ENCODE measurements at regions not wholly inside any gene's neighbourhood (a gene's known extent, or its start where the extent isn't known, plus 50 kb on each side); places are given as distances from the start of the nearest gene placed in this dataset.

- no peak overlapping the region for H3K27ac ChIP-seq (ENCODE audit: low read depth, low read length, poor library complexity, severe bottlenecking)
- no peak for DNase-seq (ENCODE audit: low spot score)
Measured at GRCh38 chr15:39096608-39097205, 484.2 kb upstream of the THBS1 start.

DNA sequence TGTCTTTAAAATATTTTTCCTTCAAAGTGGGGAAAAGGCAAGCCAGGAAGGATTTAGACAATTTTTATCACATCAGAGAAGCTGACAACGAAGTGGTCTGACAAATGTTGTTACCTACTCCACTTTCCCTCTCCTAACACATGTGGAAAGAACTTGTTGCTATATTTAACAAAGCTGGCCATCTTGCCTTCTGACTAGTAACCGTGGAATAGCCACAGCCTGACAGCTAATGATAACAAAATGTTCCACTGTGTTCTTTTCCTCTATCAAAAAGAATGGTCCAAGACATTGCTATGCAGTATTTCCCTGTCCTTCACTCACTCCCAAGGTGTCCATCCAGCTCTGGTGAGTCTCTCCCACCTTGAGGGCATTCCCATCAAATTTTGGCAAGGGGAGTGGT lies 481.4 kb upstream of the THBS1 start:
- no peak for DNase-seq (ENCODE audit: low spot score)

More at GRCh38 chr15:39096608-39097205, 484.2 kb upstream of the THBS1 start:
- no peak overlapping the region for H3K4me3 ChIP-seq (ENCODE audit: low read depth, low read length, poor library complexity, severe bottlenecking)
- H3K9me3 ChIP-seq (ENCODE audit: low read depth, low read length, poor library complexity, severe bottlenecking), result no peaks in the 10 kb centered on the region
- H3K4me1 ChIP-seq (ENCODE audit: insufficient read depth, low read length, poor library complexity, severe bottlenecking), result no peaks in the 10 kb centered on the region
- no peaks in the 10 kb centered on the region for H3K27me3 ChIP-seq (replicated peaks; ENCODE audit: insufficient read depth, low read depth, low read length, poor library complexity)
- TF ChIP-seq CTCF (conservative IDR thresholded peaks at IDR 0.05; ENCODE audit: low read depth, low read length) (no peak), EZH2 (IDR thresholded peaks at IDR 0.05; ENCODE audit: borderline replicate concordance, low read depth, low read length, poor library complexity, severe bottlenecking) (no peak)
- intact Hi-C loops (cut with micrococcal nuclease; ENCODE audit: unreplicated experiment), result no loop called here
- POLR2A ChIA-PET (ENCODE audit: low non-redundant PET), result no interaction called here
- no peaks in the 10 kb centered on the region for H3K36me3 ChIP-seq (ENCODE audit: insufficient read depth, low read length, poor library complexity, severe bottlenecking)
- CTCF ChIA-PET, result no interaction called here
- no TSS peak for BruUV-seq (replicated peaks)

GRCh38 chr15:39100106-39100660 lies 480.7 kb upstream of the THBS1 start:
- Histone ChIP-seq H3K4me1 (ENCODE audit: insufficient read depth, low read length, poor library complexity, severe bottlenecking) (no peaks in the 10 kb centered on the region), H3K9me3 (ENCODE audit: low read depth, low read length, poor library complexity, severe bottlenecking) (no peaks in the 10 kb centered on the region), H3K4me3 (ENCODE audit: low read depth, low read length, poor library complexity, severe bottlenecking) (no peak overlapping the region), H3K27me3 (replicated peaks; ENCODE audit: insufficient read depth, low read depth, low read length, poor library complexity) (no peaks in the 10 kb centered on the region), H3K27ac (ENCODE audit: low read depth, low read length, poor library complexity, severe bottlenecking) (no peak overlapping the region), H3K36me3 (ENCODE audit: insufficient read depth, low read length, poor library complexity, severe bottlenecking) (no peaks in the 10 kb centered on the region)
- intact Hi-C loops (cut with micrococcal nuclease; ENCODE audit: unreplicated experiment), result no loop called here
- ChIA-PET CTCF (no interaction called here), POLR2A (ENCODE audit: low non-redundant PET) (no interaction called here)
- no peak for TF ChIP-seq EZH2 (IDR thresholded peaks at IDR 0.05; ENCODE audit: borderline replicate concordance, low read depth, low read length, poor library complexity, severe bottlenecking)
- no peak for TF ChIP-seq CTCF (conservative IDR thresholded peaks at IDR 0.05; ENCODE audit: low read depth, low read length)
- no peak for DNase-seq (ENCODE audit: low spot score)
- BruUV-seq (replicated peaks), result no TSS peak

More for the DNA sequence above, 481.4 kb upstream of the THBS1 start:
- Histone ChIP-seq H3K4me1 (ENCODE audit: insufficient read depth, low read length, poor library complexity, severe bottlenecking) (no peaks in the 10 kb centered on the region), H3K9me3 (ENCODE audit: low read depth, low read length, poor library complexity, severe bottlenecking) (no peaks in the 10 kb centered on the region), H3K36me3 (ENCODE audit: insufficient read depth, low read length, poor library complexity, severe bottlenecking) (no peaks in the 10 kb centered on the region), H3K27me3 (replicated peaks; ENCODE audit: insufficient read depth, low read depth, low read length, poor library complexity) (no peaks in the 10 kb centered on the region), H3K4me3 (ENCODE audit: low read depth, low read length, poor library complexity, severe bottlenecking) (no peak overlapping the region), H3K27ac (ENCODE audit: low read depth, low read length, poor library complexity, severe bottlenecking) (no peak overlapping the region)
- intact Hi-C loops (cut with micrococcal nuclease; ENCODE audit: unreplicated experiment), result no loop called here
- no TSS peak for BruUV-seq (replicated peaks)
- no peak for TF ChIP-seq EZH2 (IDR thresholded peaks at IDR 0.05; ENCODE audit: borderline replicate concordance, low read depth, low read length, poor library complexity, severe bottlenecking)
- no peak for TF ChIP-seq CTCF (conservative IDR thresholded peaks at IDR 0.05; ENCODE audit: low read depth, low read length)
- ChIA-PET CTCF (no interaction called here), POLR2A (ENCODE audit: low non-redundant PET) (no interaction called here)
